GM21528 (cell line): ENCODE measurements at regions not wholly inside any gene's neighbourhood (a gene's known extent, or its start where the extent isn't known, plus 50 kb on each side); places are given as distances from the start of the nearest gene placed in this dataset.

ENCODE experiments used
- ATAC-seq: cut with Tn5 transposase; IDR thresholded peaks from one replicate; pipeline ENCODE4 v1.9.1; 2021; ENCODE audit warnings: mild to moderate bottlenecking, moderate library complexity; ENCODE audit not compliant: unreplicated experiment, low FRiP score

GRCh38 chr20:23211164-23211563 lies 125.0 kb upstream of the CD93 start:
- no peak for ATAC-seq

- no peak for ATAC-seq
These were observed 121.9 kb upstream of the CD93 start for GRCh38 chr20:23207826-23208540.

DNA sequence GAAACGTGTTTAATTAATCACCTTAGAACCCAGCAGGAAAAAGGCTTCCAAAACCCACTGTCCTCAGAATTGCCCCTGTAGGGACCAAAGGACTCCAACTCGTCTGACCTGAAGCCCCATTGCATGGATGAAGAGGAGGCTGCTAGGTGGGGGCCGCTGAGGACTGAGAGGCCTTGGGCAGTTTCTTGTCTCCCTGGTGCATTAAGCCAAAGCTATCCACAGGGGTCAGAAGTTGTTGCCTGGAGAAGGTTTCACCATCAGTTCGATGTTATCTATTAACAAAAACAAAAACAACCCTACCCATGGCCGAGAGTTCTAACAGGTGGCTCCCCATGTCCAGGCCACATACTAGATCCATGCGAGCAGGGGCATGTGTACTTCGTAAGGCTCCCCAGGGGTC lies 120.9 kb upstream of the CD93 start:
- no peak for ATAC-seq

GRCh38 chr20:23206061-23206460 lies 119.9 kb upstream of the CD93 start:
- no peak for ATAC-seq

- no peak for ATAC-seq
These were observed 119.5 kb upstream of the CD93 start for GRCh38 chr20:23205611-23206041.

GRCh38 chr20:23205211-23205610 lies 119.1 kb upstream of the CD93 start:
- no peak for ATAC-seq

DNA sequence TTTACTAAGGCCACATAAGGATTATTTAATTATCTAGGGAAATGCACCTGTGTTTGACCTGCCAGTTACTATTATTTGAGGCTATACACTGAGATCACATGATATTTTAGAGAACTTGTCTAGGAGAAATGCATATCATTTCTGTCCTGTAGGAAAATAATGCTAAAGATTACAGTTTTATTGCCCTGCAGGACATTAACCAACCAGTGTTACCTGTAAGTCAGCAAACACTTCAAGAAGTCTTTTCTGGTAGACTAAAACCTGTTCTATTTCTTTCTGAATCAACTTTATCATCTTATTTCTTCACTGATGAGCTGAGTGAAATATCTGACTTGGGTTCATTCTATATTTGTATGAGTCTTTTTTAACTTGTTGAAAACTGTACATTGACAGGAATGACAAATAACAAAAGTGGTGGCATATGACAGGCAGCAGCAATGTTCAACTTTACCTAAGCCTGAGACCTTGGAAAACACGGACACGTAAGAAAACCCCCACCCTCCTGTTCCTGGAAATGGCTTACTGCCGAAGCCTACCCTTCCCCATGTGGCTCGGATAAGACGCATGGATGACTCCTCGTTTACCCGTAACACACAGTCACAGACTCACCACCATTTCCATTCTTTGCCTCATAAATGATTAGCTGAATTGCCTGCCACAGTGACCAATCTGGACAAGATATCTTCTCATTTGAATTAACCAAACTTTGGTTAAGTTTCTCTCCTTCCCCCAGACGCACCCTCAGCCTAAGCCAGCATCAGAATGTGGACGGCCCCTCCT lies 118.0 kb upstream of the CD93 start:
- no peak for ATAC-seq

DNA sequence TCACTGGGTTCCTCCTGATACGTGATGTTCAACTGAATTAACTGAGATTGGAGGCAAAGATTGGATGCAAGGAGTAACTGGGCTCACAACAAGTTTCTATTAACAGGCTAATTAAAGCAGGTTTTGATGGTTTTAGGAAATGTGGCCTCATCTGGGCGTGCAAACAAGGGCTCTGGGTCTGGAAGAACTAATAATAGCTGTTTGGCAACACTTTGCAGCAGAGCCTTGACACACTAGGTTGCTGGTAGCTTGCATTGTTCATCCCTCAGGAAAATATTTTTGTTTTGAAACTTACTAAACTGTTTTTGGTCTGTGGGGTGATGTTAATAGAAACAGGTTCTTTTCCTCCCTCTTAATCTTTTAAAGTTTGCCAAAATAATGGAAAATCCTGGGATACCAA lies 117.2 kb upstream of the CD93 start:
- no peak for ATAC-seq

- ATAC-seq = no peak
These were observed 115.5 kb upstream of the CD93 start for GRCh38 chr20:23201658-23202057.

GRCh38 chr20:23200914-23201313 lies 114.8 kb upstream of the CD93 start:
- ATAC-seq = no peak

- ATAC-seq = no peak
These were observed 114.3 kb upstream of the CD93 start for GRCh38 chr20:23200413-23200812.

DNA sequence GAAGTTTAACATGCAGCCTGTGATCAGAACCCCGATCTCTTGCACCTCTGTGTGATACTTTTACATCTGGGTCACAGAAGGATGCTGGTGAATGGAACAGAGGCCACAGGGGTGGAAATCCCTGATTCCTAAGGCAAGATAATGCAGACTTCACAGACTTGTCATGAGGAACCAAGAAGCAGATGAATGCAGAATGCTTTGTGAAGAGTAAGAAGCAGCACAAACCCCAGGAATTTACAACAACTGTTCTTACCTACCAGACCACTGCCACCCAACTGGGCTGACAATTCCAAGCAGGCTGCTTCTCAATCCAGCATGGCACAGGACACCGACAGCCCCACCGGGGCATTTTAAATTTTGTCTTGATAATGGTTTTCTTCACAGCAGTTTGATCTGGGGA lies 113.2 kb upstream of the CD93 start:
- ATAC-seq = no peak

DNA sequence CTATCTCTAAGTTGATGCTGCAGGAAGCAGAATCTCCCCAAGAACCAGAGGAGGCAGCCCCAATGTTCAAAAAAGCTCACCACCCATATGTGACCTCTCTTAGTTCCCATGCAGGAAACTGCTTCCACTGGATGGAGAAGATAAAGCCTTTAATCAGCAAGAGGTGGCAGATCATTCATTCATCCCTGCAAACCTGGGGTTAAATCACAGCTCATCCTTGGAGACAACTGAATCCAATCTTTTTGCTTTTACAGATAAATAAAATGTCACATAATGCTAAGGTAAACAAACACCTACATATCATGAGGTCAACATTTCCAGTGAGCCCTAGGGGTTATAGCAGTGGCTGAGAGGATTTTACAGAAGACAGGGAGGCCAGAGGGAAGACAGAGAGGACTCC lies 112.7 kb upstream of the CD93 start:
- ATAC-seq = no peak

- no peak for ATAC-seq
These were observed 111.7 kb upstream of the CD93 start for GRCh38 chr20:23197836-23198235.

GRCh38 chr20:23195636-23196035 lies 109.5 kb upstream of the CD93 start:
- ATAC-seq = no peak

GRCh38 chr20:23193801-23194384 lies 107.8 kb upstream of the CD93 start:
- no peak for ATAC-seq

DNA sequence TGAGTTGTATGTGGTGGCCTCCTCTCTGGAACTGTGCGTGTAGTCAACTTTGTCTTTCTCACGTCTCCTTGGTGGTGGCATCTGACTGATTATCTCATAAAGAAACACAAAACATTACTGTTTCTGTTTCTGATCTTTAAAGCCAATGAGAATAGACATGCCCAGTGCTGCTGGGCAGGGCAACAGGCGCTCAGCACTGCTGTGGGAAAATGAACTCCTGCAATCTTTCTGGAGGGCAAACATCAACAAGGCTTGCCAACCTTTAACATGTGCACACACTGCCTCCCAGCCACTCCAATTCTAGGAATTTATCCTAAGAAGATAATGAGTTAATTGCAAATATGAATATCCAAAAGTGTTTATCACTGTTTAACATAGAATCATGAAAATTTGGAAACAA lies 106.3 kb upstream of the CD93 start:
- no peak for ATAC-seq

GRCh38 chr20:23190557-23190956 lies 104.4 kb upstream of the CD93 start:
- no peak for ATAC-seq

DNA sequence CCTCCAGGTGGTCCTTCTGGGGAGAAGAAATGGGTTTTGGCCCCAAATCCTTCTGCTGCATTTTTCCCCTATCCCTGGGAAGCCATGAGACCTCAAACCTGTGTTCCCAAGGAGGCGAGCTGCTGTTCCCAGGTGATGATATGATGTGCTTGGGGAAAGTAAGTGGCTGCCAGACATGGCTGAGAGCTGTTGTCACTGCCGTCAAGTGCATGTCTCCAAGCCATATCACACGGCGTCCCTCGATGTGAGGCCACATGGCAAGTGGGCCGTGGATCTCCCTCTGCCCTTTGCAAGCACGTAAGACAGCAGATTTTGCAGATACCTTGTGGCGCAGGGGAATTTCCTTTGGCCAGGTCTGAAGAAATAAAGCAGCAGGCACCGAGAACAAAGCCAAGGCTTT lies 103.7 kb upstream of the CD93 start:
- ATAC-seq = no peak

- ATAC-seq = no peak
These were observed 103.2 kb upstream of the CD93 start for GRCh38 chr20:23189341-23189740.

DNA sequence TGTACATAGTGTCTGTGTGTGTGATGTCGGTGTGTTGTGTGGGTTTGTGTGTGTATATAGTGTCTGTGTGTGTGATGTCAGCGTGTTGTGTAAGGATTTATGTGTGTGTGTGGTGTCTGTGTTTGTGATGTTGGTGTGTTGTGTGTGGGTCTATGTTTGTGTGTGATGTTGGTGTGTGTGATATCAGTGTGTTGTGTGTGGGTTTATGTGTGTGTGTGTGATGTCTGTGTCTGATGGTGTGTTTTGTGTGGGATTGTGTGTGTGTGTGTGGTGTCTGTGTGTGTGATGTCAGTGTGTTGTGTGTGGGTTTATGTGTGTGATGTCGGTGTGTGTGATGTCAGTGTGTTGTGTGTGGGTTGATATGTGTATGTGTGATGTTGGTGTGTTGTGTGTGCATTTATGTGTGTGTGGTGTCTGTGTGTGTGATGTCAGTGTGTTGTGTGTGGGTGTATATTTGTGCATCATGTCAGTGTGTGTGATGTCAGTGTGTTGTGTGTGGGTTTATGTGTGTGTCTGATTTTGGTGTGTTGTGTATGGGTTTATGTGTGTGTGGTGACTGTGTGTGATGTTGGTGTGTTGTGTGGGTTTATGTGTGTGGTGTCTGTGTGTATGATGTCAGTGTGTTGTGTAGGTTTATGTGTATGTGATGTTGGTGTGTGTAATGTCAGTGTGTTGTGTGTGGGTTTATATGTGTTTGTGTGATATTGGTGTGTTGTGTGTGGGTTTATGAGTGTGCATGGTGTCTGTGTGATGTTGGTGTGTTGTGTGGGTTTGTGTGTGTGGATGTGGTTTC lies 102.4 kb upstream of the CD93 start:
- no peak for ATAC-seq
